ENCODE measurements at regions not wholly inside any gene's neighbourhood (a gene's known extent, or its start where the extent isn't known, plus 50 kb on each side); places are given as distances from the start of the nearest gene placed in this dataset.

GRCh38 chr6:139961190-139961589 lies 586.7 kb upstream of the CITED2 start:
- TF ChIP-seq EP300 (IDR thresholded peaks at IDR 0.05) (no peak), CTCF (IDR thresholded peaks at IDR 0.05) (no peak), POLR2A (IDR thresholded peaks at IDR 0.05) (no peak)
